ENCODE measurements at regions not wholly inside any gene's neighbourhood (a gene's known extent, or its start where the extent isn't known, plus 50 kb on each side); places are given as distances from the start of the nearest gene placed in this dataset.

- Histone ChIP-seq H3K79me2 (no peaks in the 10 kb centered on the region), H2AFZ (no peak overlapping the region), H3K27ac (no peak overlapping the region), H3K4me1 (ENCODE audit: insufficient read depth) (no peaks in the 10 kb centered on the region), H4K20me1 (ENCODE audit: insufficient read depth, poor library complexity, severe bottlenecking) (no peaks in the 10 kb centered on the region), H3K4me3 (no peak overlapping the region), H3K27me3 (no peaks in the 10 kb centered on the region), H3K36me3 (replicated peaks; ENCODE audit: insufficient read depth, low read depth) (no peaks in the 10 kb centered on the region), H3K4me2 (no peak overlapping the region), H3K9me3 (ENCODE audit: low read depth) (no peaks in the 10 kb centered on the region), H3K9me2 (replicated peaks; ENCODE audit: insufficient read depth) (no peaks in the 10 kb centered on the region)
- DNase-seq (ENCODE audit: low spot score), result no peak
- TF ChIP-seq EZH2phosphoT487 (IDR thresholded peaks at IDR 0.05; ENCODE audit: low read depth, severe bottlenecking, unreplicated experiment), result no peak
- no peak for TF ChIP-seq CTCF (IDR thresholded peaks at IDR 0.05; ENCODE audit: poor library complexity)
- TF ChIP-seq EZH2 (IDR thresholded peaks at IDR 0.05; ENCODE audit: borderline replicate concordance), result no peak
- WGBS (ENCODE audit: low lambda C conversion rate, missing lambda C conversion rate), result 86% methylated on average over 8 of the region's 9 CpGs
Observed at GRCh38 chr11:70623906-70624597, 225.7 kb downstream of the CTTN start.

DNA sequence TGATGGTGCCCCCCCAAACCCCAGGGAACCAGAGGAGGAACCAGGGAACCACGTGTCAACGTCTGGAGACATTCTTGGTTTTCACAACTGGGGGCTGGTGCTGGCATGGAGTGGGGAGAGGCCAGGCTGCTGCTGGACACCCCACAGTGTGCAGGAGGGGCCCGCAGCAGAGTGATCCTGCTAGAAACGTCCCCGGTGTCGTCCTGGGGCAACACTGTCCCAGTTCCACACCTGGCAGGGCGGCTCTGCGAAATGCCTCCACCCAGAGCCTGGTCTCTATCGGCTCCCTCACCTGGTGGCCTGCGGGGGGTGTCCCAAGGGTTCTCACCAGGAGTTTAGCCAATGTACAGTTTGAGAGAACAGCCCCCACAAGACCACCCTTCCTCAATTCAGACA lies 226.3 kb downstream of the CTTN start:
- no peaks in the 10 kb centered on the region for H3K9me3 ChIP-seq (ENCODE audit: low read depth)
- no peak overlapping the region for H3K4me3 ChIP-seq
- WGBS (ENCODE audit: low lambda C conversion rate, missing lambda C conversion rate), result 86% methylated on average over 10 of the region's 10 CpGs
- H3K9me2 ChIP-seq (replicated peaks; ENCODE audit: insufficient read depth), result no peaks in the 10 kb centered on the region
- H3K79me2 ChIP-seq, result no peaks in the 10 kb centered on the region
- no peaks in the 10 kb centered on the region for H3K36me3 ChIP-seq (replicated peaks; ENCODE audit: insufficient read depth, low read depth)
- no peaks in the 10 kb centered on the region for H3K4me1 ChIP-seq (ENCODE audit: insufficient read depth)
- no peak overlapping the region for H3K4me2 ChIP-seq
- no peak for DNase-seq (ENCODE audit: low spot score)
- no peak for TF ChIP-seq EZH2 (IDR thresholded peaks at IDR 0.05; ENCODE audit: borderline replicate concordance)
- TF ChIP-seq CTCF (IDR thresholded peaks at IDR 0.05; ENCODE audit: poor library complexity), result no peak
- TF ChIP-seq EZH2phosphoT487 (IDR thresholded peaks at IDR 0.05; ENCODE audit: low read depth, severe bottlenecking, unreplicated experiment), result no peak
- no peaks in the 10 kb centered on the region for H3K27me3 ChIP-seq
- no peak overlapping the region for H2AFZ ChIP-seq
- no peaks in the 10 kb centered on the region for H4K20me1 ChIP-seq (ENCODE audit: insufficient read depth, poor library complexity, severe bottlenecking)
- no peak overlapping the region for H3K27ac ChIP-seq

DNA sequence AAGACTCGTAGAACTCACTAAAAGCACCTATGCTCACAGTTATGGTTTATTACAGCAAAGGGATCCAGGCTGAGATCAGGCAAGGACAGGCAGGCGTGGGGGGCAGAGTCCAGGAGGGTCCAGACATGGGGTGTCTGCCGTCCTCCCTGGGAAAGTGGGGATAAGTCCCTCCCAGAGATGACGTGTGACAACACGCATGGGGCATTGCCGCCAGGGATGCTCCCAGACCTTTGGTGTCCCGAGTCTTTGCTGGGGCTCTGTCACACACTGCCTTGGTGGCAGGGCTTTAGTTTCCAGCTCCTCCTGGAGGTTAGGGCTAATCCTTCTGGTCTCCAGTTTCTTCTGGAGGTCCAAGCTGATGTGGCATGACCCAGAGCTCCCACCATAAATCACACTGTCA lies 226.7 kb downstream of the CTTN start:
- TF ChIP-seq EZH2phosphoT487 (IDR thresholded peaks at IDR 0.05; ENCODE audit: low read depth, severe bottlenecking, unreplicated experiment) (no peak), CTCF (IDR thresholded peaks at IDR 0.05; ENCODE audit: poor library complexity) (no peak), EZH2 (IDR thresholded peaks at IDR 0.05; ENCODE audit: borderline replicate concordance) (no peak)

More for the DNA sequence above, 226.7 kb downstream of the CTTN start:
- Histone ChIP-seq H3K9me3 (ENCODE audit: low read depth) (no peaks in the 10 kb centered on the region), H3K27me3 (no peaks in the 10 kb centered on the region), H3K4me3 (no peak overlapping the region), H3K4me1 (ENCODE audit: insufficient read depth) (no peaks in the 10 kb centered on the region), H3K79me2 (no peaks in the 10 kb centered on the region), H3K36me3 (replicated peaks; ENCODE audit: insufficient read depth, low read depth) (no peaks in the 10 kb centered on the region), H4K20me1 (ENCODE audit: insufficient read depth, poor library complexity, severe bottlenecking) (no peaks in the 10 kb centered on the region), H3K9me2 (replicated peaks; ENCODE audit: insufficient read depth) (no peaks in the 10 kb centered on the region), H3K27ac (no peak overlapping the region), H2AFZ (no peak overlapping the region), H3K4me2 (no peak overlapping the region)
- 88% methylated on average over 6 of the region's 7 CpGs for WGBS (ENCODE audit: low lambda C conversion rate, missing lambda C conversion rate)
- DNase-seq (ENCODE audit: low spot score), result no peak
